Neural crest cell (in vitro differentiated cells): ENCODE measurements at regions not wholly inside any gene's neighbourhood (a gene's known extent, or its start where the extent isn't known, plus 50 kb on each side); places are given as distances from the start of the nearest gene placed in this dataset.

Source experiments
- DNase-seq: peaks from one replicate; pipeline ENCODE4 v3.0.0; 2021; ENCODE audit warnings: low read depth, mixed read lengths, low spot score
- H3K27ac Mint-ChIP-seq: one replicate; pipeline ENCODE4 v1.8.0; 2021; ENCODE audit warnings: mild to moderate bottlenecking, mixed read lengths; ENCODE audit not compliant: unreplicated experiment
- H3K27me3 Mint-ChIP-seq: 2 replicates; pipeline ENCODE4 v1.8.0; 2021; ENCODE audit warnings: low read depth, mild to moderate bottlenecking, mixed read lengths
- H3K36me3 Mint-ChIP-seq: 2 replicates; pipeline ENCODE4 v1.8.0; 2021; ENCODE audit warnings: low read depth, mild to moderate bottlenecking, mixed read lengths
- H3K4me1 Mint-ChIP-seq: 2 replicates; pipeline ENCODE4 v1.8.0; 2021; ENCODE audit warnings: mixed read lengths
- H3K4me3 Mint-ChIP-seq: one replicate; pipeline ENCODE4 v1.8.0; 2021; ENCODE audit warnings: mild to moderate bottlenecking, mixed read lengths
- H3K9me3 Mint-ChIP-seq: 2 replicates; pipeline ENCODE4 v1.8.0; 2021; ENCODE audit warnings: mixed read lengths
- TF ChIP-seq, protein P1 (sequence below): fragments of 200-600 bp; sonication (generic); conservative IDR thresholded peaks from 2 replicates; pipeline ENCODE4 v1.5.0; 2021; ENCODE audit warnings: antibody characterized with exemption, mild to moderate bottlenecking

DNA sequence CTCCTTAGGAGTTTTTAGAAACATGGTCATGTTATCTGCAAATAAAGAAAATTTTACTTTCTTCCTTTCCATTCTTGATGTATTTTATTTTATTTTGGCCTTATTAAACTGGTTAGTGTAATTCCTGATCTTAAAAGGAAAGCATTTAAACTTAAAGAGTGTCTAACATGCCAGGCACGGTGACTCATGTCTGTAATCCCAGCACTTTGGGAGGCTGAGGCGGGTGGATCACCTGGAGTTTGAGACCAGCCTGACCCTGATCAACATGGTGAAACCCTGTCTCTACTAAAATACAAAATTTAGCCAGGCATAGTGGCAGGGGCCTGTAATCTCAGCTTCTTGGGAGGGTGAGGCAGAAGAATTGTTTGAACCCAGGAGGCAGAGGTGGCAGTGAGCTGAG lies 281.3 kb downstream of the PTTG2 start:
- H3K27ac Mint-ChIP-seq: no peak overlapping the region
- TF ChIP-seq, protein P1, sequence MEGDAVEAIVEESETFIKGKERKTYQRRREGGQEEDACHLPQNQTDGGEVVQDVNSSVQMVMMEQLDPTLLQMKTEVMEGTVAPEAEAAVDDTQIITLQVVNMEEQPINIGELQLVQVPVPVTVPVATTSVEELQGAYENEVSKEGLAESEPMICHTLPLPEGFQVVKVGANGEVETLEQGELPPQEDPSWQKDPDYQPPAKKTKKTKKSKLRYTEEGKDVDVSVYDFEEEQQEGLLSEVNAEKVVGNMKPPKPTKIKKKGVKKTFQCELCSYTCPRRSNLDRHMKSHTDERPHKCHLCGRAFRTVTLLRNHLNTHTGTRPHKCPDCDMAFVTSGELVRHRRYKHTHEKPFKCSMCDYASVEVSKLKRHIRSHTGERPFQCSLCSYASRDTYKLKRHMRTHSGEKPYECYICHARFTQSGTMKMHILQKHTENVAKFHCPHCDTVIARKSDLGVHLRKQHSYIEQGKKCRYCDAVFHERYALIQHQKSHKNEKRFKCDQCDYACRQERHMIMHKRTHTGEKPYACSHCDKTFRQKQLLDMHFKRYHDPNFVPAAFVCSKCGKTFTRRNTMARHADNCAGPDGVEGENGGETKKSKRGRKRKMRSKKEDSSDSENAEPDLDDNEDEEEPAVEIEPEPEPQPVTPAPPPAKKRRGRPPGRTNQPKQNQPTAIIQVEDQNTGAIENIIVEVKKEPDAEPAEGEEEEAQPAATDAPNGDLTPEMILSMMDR: no peak
- no peak for DNase-seq
- H3K4me3 Mint-ChIP-seq: no peak overlapping the region
- H3K27me3 Mint-ChIP-seq: no peaks in the 10 kb centered on the region
- H3K9me3 Mint-ChIP-seq: peaks cover 15% of the 10 kb centered on the region
- peaks cover 23% of the 10 kb centered on the region for H3K4me1 Mint-ChIP-seq
- H3K36me3 Mint-ChIP-seq: no peaks in the 10 kb centered on the region

DNA sequence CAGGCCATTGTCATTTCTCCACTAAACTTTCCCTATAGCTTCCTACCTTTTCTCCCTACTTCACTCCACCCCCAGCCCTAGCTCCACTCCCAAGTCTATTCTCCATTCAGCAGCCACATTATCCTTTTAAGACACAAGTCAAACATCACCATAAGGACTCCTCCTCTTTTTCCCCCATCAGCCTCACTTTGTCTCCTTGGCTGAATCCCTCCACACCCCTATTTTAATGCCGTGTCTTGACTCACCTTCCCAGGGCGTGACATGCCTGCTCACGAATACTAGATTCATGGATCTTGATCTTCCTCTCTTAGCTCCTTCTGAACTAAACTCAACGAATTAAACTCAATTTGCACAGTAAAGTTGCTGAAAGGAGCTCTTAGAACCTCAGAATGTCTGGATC lies 281.9 kb downstream of the PTTG2 start:
- H3K27ac Mint-ChIP-seq: no peak overlapping the region
- H3K4me3 Mint-ChIP-seq: no peak overlapping the region

DNA sequence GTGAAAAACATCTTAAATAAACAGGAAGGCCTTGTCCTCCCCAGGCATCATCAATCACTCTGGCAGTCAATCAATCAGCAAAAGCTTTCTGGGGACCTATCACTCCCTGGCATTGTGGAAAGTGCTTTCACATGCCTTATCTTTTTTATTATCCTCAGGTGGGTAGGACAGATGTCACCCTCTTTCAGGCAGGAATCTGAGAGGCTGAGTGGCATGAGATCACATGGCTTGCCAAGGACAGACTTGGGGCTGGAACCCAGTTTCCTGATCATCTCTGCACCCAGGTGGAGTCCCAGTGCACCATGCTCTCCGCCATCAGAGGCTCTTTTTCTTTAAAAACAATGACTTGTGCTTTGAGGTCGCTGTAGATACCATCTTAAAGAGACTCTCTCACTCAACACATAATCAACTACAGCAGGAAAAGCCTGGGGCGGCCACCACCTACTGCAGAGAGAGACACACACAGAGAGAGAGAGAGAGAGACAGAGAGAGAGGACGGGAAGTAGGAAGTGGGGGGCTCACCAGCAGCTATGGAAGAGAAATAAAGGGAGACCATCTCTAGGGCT lies 282.7 kb downstream of the PTTG2 start:
- TF ChIP-seq, protein P1: no peak
- H3K27ac Mint-ChIP-seq: no peak overlapping the region
- H3K27me3 Mint-ChIP-seq: no peaks in the 10 kb centered on the region
- H3K36me3 Mint-ChIP-seq: no peaks in the 10 kb centered on the region
- peaks cover 15% of the 10 kb centered on the region for H3K9me3 Mint-ChIP-seq
- H3K4me1 Mint-ChIP-seq: peaks cover 23% of the 10 kb centered on the region
- DNase-seq: no peak
- no peak overlapping the region for H3K4me3 Mint-ChIP-seq

More for the DNA sequence above, 281.9 kb downstream of the PTTG2 start:
- Mint-ChIP-seq H3K9me3 (peaks cover 15% of the 10 kb centered on the region), H3K4me1 (peaks cover 23% of the 10 kb centered on the region), H3K27me3 (no peaks in the 10 kb centered on the region), H3K36me3 (no peaks in the 10 kb centered on the region)
- DNase-seq: no peak
- TF ChIP-seq, protein P1: no peak

DNA sequence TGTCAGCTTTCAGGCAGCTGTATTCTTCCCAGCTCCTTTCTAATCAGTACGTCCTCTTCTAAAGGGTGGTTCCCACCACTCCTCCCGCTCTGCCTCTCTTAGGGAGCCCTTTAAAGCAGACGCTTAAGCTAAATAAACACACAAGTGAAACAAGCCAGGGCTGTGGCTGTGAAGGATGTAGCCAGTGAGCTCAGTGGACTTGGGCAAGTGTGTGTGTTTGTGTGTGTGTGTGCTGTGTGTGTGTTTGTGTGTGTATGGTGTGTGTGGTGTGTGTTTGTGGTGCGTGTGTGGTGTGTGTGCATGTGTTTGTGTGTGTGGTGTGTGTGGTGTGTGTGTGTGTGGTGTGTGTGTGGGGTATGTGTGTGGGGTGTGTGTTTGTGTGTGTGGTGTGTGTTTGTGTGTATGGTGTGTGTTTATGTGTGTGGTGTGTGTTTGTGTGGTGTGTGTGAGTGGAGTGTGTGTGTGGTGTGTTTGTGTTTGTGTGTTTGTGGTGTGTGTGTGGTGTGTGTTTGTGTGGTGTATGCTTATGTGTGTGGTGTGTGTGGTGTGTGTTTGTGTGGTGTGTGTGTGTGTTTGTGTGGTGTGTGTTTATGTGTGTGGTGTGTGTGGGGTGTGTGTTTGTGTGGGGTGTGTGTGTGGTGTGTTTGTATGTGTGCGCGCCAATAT lies 283.3 kb downstream of the PTTG2 start:
- DNase-seq: no peak
- peaks cover 23% of the 10 kb centered on the region for H3K4me1 Mint-ChIP-seq
- TF ChIP-seq, protein P1: no peak
- H3K36me3 Mint-ChIP-seq: no peaks in the 10 kb centered on the region
- no peak overlapping the region for H3K27ac Mint-ChIP-seq
- H3K9me3 Mint-ChIP-seq: peaks cover 18% of the 10 kb centered on the region
- H3K27me3 Mint-ChIP-seq: no peaks in the 10 kb centered on the region
- H3K4me3 Mint-ChIP-seq: no peak overlapping the region

GRCh38 chr4:38254825-38255224 lies 294.6 kb downstream of the PTTG2 start:
- Mint-ChIP-seq H3K27ac (no peak overlapping the region), H3K4me3 (no peak overlapping the region), H3K36me3 (peaks cover 9% of the 10 kb centered on the region), H3K9me3 (peaks cover 14% of the 10 kb centered on the region), H3K4me1 (no peaks in the 10 kb centered on the region), H3K27me3 (no peaks in the 10 kb centered on the region)
- no peak for DNase-seq
- TF ChIP-seq, protein P1: no peak
